Retinal pigment epithelial cell (primary cell): ENCODE measurements at regions not wholly inside any gene's neighbourhood (a gene's known extent, or its start where the extent isn't known, plus 50 kb on each side); places are given as distances from the start of the nearest gene placed in this dataset.

Experiments used
- DNase-seq: peaks from one replicate; pipeline ENCODE4 v3.0.0-alpha.2; 2010; ENCODE audit warnings: low read depth
- H3K4me3 ChIP-seq: 2 replicates; pipeline ENCODE4 v1.5.1; 2011; ENCODE audit warnings: mild to moderate bottlenecking, low read length, control low read depth, moderate library complexity
- TF ChIP-seq, protein P1 (sequence below): conservative IDR thresholded peaks from 2 replicates; pipeline ENCODE4 v1.5.1; 2011; ENCODE audit warnings: low read depth, low read length, control low read depth, inconsistent platforms

GRCh38 chr3:3594986-3595385, 204.2 kb upstream of the LRRN1 start:
- DNase-seq: no peak
- no peak overlapping the region for H3K4me3 ChIP-seq
- TF ChIP-seq, protein P1, sequence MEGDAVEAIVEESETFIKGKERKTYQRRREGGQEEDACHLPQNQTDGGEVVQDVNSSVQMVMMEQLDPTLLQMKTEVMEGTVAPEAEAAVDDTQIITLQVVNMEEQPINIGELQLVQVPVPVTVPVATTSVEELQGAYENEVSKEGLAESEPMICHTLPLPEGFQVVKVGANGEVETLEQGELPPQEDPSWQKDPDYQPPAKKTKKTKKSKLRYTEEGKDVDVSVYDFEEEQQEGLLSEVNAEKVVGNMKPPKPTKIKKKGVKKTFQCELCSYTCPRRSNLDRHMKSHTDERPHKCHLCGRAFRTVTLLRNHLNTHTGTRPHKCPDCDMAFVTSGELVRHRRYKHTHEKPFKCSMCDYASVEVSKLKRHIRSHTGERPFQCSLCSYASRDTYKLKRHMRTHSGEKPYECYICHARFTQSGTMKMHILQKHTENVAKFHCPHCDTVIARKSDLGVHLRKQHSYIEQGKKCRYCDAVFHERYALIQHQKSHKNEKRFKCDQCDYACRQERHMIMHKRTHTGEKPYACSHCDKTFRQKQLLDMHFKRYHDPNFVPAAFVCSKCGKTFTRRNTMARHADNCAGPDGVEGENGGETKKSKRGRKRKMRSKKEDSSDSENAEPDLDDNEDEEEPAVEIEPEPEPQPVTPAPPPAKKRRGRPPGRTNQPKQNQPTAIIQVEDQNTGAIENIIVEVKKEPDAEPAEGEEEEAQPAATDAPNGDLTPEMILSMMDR: no peak

GRCh38 chr3:3589715-3590130, 209.5 kb upstream of the LRRN1 start:
- TF ChIP-seq, protein P1: no peak
- no peak for DNase-seq
- no peak overlapping the region for H3K4me3 ChIP-seq

- TF ChIP-seq, protein P1: no peak
- no peak for DNase-seq
- H3K4me3 ChIP-seq: no peak overlapping the region
These were observed 211.6 kb upstream of the LRRN1 start for GRCh38 chr3:3587647-3587972.

DNA sequence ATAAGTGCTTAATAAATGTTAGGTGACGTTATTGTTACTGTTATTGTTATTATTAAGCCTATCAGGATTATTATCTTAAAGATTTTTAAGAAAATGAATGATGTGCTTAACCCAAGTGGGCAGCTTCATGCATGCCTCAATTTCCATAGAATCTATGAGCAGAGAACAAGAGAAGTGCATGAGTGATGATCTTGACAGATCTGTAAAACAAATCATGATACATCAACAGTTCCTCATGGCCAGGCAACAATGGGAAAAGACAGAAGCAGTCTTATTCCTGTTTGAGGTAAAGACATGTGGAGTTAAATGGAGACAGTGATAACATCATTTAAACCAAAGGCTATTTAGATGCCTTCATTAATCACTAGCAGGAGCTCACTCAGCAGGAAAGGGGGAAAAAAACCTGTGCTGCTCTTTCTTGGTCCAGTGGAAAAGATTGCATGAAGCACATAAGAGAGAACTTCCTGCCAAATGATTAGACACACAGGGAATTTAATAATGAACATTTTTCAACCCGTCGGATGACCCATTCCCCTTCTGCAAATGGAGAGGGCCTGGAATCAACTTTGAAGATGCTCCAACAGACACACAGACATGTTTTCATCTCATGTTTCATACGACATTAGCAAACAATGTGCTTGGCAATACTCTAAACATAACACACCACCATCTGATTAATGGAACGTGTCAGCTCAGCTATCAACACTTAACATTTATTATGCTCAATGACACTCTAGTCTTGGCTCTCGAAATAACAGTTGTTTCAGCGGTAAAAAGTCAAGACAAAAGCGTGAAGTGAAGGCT, 212.2 kb upstream of the LRRN1 start:
- TF ChIP-seq, protein P1: no peak
- DNase-seq: no peak
- H3K4me3 ChIP-seq: no peak overlapping the region

GRCh38 chr3:3586336-3586735, 212.9 kb upstream of the LRRN1 start:
- H3K4me3 ChIP-seq: no peak overlapping the region
- DNase-seq: no peak
- TF ChIP-seq, protein P1: no peak

DNA sequence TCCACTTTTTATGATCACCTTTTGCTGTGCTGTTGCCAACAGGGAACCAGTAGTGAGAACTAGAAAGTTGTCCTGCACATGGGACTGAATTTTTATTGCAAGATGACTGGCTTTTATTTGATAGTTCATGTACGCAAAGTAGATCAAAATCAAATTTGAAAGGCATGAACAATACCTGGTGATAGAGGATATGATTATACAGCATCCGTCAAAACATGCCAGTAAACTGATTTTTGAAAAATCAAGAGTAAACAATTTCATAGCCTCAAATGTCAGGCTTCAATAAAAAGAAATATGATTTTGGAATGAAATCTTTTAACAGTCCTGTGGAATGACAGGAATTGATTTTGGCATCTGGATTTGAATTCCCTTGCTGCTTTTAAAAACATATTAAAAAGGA, 219.6 kb upstream of the LRRN1 start:
- DNase-seq: no peak
- TF ChIP-seq, protein P1: no peak
- no peak overlapping the region for H3K4me3 ChIP-seq

DNA sequence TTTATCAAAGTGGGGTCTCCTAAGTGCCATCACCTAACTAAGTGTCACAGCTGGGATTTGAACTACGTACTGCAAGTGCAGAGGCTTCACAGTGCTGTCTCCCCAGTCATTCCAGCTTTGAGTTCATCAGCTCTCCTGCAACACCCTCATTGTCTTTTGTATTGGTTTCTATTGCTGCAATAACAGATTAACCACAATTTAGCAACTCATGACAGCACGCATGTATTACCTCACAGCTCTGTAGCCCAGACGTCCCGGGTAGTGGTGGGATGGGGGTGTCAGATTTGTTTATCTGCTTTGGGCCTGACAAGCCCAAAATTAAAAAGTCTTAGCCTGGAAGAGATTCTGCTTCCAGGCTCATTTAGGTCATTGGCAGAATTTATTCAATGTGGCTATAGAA, 220.5 kb upstream of the LRRN1 start:
- no peak overlapping the region for H3K4me3 ChIP-seq
- no peak for DNase-seq
- TF ChIP-seq, protein P1: no peak
